ENCODE measurements at regions not wholly inside any gene's neighbourhood (a gene's known extent, or its start where the extent isn't known, plus 50 kb on each side); places are given as distances from the start of the nearest gene placed in this dataset.
"Not testable (repeated sequence)": the region's sequence is repeated elsewhere in the genome, so short reads cannot be mapped to it uniquely, and the experiment has no call there.

DNA sequence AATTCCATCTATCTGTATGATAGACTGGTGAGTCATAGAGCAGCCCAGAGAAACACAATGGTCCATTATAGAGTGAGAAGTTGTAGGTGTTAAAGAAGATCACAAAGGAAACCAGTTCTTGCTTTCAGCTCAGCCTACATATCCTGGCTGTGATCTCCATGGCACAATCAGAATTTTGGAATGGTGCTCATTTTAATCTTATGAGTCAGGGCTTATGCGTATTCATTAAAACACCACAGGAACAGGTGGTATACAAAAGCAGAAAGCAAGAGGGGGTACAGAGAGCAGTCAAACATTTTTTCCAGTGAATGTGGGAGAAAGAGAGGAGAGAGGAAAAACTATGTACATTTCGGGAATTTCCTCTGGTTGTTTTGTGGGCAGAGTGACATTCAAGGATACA is 126.9 kb downstream of the MFAP3L start:
- no peaks in the 10 kb centered on the region for H3K4me1 ChIP-seq (ENCODE audit: insufficient read depth, poor library complexity, severe bottlenecking)
- ATAC-seq (ENCODE audit: low read depth): peak; percentile 92
- no peak overlapping the region for H3K4me3 ChIP-seq (ENCODE audit: severe bottlenecking)
- peak overlapping the region; percentile 20 for H3K27ac ChIP-seq (ENCODE audit: poor library complexity, severe bottlenecking)
- TF ChIP-seq, protein P1, sequence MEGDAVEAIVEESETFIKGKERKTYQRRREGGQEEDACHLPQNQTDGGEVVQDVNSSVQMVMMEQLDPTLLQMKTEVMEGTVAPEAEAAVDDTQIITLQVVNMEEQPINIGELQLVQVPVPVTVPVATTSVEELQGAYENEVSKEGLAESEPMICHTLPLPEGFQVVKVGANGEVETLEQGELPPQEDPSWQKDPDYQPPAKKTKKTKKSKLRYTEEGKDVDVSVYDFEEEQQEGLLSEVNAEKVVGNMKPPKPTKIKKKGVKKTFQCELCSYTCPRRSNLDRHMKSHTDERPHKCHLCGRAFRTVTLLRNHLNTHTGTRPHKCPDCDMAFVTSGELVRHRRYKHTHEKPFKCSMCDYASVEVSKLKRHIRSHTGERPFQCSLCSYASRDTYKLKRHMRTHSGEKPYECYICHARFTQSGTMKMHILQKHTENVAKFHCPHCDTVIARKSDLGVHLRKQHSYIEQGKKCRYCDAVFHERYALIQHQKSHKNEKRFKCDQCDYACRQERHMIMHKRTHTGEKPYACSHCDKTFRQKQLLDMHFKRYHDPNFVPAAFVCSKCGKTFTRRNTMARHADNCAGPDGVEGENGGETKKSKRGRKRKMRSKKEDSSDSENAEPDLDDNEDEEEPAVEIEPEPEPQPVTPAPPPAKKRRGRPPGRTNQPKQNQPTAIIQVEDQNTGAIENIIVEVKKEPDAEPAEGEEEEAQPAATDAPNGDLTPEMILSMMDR (IDR thresholded peaks at IDR 0.05; ENCODE audit: poor library complexity, severe bottlenecking): no peak
- H3K27me3 ChIP-seq (ENCODE audit: insufficient read depth, poor library complexity, severe bottlenecking): no peaks in the 10 kb centered on the region
- no peaks in the 10 kb centered on the region for H3K9me3 ChIP-seq (ENCODE audit: severe bottlenecking)
- H3K36me3 ChIP-seq (ENCODE audit: low read depth): no peaks in the 10 kb centered on the region
- DNase-seq (ENCODE audit: low spot score): no peak

- Histone ChIP-seq H3K27ac (ENCODE audit: poor library complexity, severe bottlenecking) (no peak overlapping the region), H3K27me3 (ENCODE audit: insufficient read depth, poor library complexity, severe bottlenecking) (no peaks in the 10 kb centered on the region), H3K4me1 (ENCODE audit: insufficient read depth, poor library complexity, severe bottlenecking) (no peaks in the 10 kb centered on the region)
Measured at GRCh38 chr4:169898095-169898494, 128.1 kb downstream of the MFAP3L start.

GRCh38 chr4:169894767-169895166 is 131.4 kb downstream of the MFAP3L start:
- H3K9me3 ChIP-seq (ENCODE audit: severe bottlenecking); H3K27me3 ChIP-seq (ENCODE audit: insufficient read depth, poor library complexity, severe bottlenecking); ATAC-seq (ENCODE audit: low read depth); H3K4me3 ChIP-seq (ENCODE audit: severe bottlenecking); DNase-seq (ENCODE audit: low spot score); H3K4me1 ChIP-seq (ENCODE audit: insufficient read depth, poor library complexity, severe bottlenecking); H3K36me3 ChIP-seq (ENCODE audit: low read depth); H3K27ac ChIP-seq (ENCODE audit: poor library complexity, severe bottlenecking): not testable (repeated sequence)

More at GRCh38 chr4:169898095-169898494, 128.1 kb downstream of the MFAP3L start:
- no peak for ATAC-seq (ENCODE audit: low read depth)
- Histone ChIP-seq H3K9me3 (ENCODE audit: severe bottlenecking) (no peaks in the 10 kb centered on the region), H3K4me3 (ENCODE audit: severe bottlenecking) (no peak overlapping the region), H3K36me3 (ENCODE audit: low read depth) (no peaks in the 10 kb centered on the region)
- no peak for DNase-seq (ENCODE audit: low spot score)
- TF ChIP-seq, protein P1 (IDR thresholded peaks at IDR 0.05; ENCODE audit: poor library complexity, severe bottlenecking): no peak

- H3K27ac ChIP-seq (ENCODE audit: poor library complexity, severe bottlenecking): no peak overlapping the region
- TF ChIP-seq, protein P1 (IDR thresholded peaks at IDR 0.05; ENCODE audit: poor library complexity, severe bottlenecking): no peak
Measured at GRCh38 chr4:169885893-169886292, 128.1 kb upstream of the HPF1 start.

GRCh38 chr4:169881769-169882168 is 124.0 kb upstream of the HPF1 start:
- Histone ChIP-seq H3K4me3 (ENCODE audit: severe bottlenecking) (no peak overlapping the region), H3K27ac (ENCODE audit: poor library complexity, severe bottlenecking) (no peak overlapping the region), H3K36me3 (ENCODE audit: low read depth) (no peaks in the 10 kb centered on the region), H3K4me1 (ENCODE audit: insufficient read depth, poor library complexity, severe bottlenecking) (no peaks in the 10 kb centered on the region), H3K9me3 (ENCODE audit: severe bottlenecking) (no peaks in the 10 kb centered on the region), H3K27me3 (ENCODE audit: insufficient read depth, poor library complexity, severe bottlenecking) (no peaks in the 10 kb centered on the region)
- ATAC-seq (ENCODE audit: low read depth) (no peak), DNase-seq (ENCODE audit: low spot score) (no peak)
- TF ChIP-seq, protein P1 (IDR thresholded peaks at IDR 0.05; ENCODE audit: poor library complexity, severe bottlenecking): no peak

More at GRCh38 chr4:169885893-169886292, 128.1 kb upstream of the HPF1 start:
- DNase-seq (ENCODE audit: low spot score) (no peak), ATAC-seq (ENCODE audit: low read depth) (no peak)
- no peaks in the 10 kb centered on the region for H3K36me3 ChIP-seq (ENCODE audit: low read depth)
- H3K9me3 ChIP-seq (ENCODE audit: severe bottlenecking): no peaks in the 10 kb centered on the region
- no peaks in the 10 kb centered on the region for H3K4me1 ChIP-seq (ENCODE audit: insufficient read depth, poor library complexity, severe bottlenecking)
- no peak overlapping the region for H3K4me3 ChIP-seq (ENCODE audit: severe bottlenecking)
- H3K27me3 ChIP-seq (ENCODE audit: insufficient read depth, poor library complexity, severe bottlenecking): no peaks in the 10 kb centered on the region
